HG03432 (cell line): ENCODE measurements at regions not wholly inside any gene's neighbourhood (a gene's known extent, or its start where the extent isn't known, plus 50 kb on each side); places are given as distances from the start of the nearest gene placed in this dataset.
A peak's percentile ranks its signal among the peaks of the same experiment; 100 is the strongest.

Experiments used
- ATAC-seq: cut with Tn5 transposase; IDR thresholded peaks from one replicate; pipeline ENCODE4 v1.9.1; 2021; ENCODE audit warnings: mild to moderate bottlenecking, moderate library complexity; ENCODE audit not compliant: unreplicated experiment

DNA sequence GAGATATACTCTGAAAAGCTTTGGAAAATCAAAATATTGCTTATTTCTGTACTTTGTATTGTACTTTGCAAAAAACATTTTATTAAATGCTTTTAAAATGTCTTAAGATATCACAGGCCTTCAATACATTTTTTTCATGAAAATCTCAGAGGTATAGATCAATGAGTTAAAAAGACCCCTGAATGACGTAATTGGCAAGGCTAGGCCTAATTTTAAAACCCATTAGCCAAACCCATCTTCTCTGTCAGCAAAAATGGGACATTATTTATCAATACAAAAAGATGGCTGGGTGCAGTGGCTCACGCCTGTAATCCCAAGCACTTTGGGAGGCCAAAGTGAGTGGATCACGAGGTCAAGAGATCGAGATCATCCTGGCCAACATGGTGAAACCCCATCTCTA lies 84.8 kb upstream of the PAK5 start:
- ATAC-seq = no peak

DNA sequence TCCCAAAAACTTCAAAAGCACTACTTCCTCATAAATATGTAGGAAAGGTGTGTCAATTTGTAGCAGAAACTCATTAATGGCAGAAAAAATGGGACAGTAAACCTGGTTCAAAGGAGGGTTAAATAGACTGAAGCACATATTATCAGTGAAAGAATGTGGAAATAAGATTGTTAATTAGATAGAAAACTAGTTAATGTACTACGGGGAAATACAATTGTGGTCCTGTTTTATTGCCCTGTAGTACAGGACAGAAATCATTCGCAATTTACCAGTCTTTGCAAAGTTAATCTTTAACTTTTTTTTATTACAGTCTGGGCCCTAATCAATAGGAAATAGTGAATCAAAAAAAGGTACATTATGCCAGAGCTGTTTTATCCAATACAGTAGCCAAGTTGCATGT lies 82.0 kb upstream of the PAK5 start:
- no peak for ATAC-seq

DNA sequence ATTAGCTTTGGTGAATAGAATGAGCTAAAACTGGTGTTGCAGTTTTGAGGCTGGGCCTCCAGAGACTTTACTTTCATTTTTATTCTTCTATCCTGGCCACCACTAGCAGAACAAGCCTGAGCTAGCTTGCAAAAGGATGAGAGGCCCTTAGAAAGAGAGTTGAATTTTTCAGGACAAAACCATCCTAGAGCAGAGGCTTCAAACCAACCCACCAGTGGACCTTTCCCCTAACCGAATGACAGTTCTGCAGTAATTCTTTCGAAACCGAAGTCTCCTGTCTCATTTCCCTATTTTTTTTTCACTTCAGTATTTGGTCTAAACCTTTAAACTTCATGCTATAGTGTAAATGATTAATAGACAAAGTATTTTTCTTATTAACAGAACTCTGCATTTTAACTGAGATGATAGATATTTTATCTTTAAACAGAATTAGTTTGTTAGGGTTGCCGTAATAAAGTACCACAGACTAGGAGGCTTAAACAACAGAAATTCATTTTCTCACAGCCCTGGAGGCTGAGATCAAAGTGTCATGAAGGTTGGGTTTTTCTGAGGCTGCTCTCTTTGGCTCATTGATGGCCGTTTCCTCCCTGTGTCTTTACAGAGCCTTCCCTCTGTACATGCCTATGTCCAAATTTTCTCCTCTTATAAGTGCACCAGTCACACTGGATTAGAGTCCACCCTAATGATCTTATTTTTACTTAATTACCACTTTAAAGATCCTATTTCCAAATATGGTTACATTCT lies 80.6 kb upstream of the PAK5 start:
- ATAC-seq = peak; percentile 90

DNA sequence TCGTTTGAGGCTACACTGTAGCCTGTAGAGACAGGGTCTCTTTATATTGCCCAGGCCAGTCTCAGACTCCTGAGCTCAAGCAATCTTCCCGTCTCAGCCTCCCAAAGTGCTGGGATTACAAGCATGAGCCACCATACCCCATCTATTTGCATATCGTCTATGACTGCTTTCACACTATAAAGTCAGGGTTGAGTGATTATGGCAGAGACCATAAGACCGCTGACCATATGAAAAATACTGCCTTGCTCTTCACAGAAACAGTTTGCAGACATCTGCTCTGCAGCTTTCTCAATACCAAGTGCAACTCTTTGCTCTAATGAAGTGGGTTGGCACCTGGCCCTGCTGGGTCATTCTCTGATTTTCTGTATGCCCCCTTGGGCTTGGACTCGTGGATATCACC lies 79.5 kb upstream of the PAK5 start:
- no peak for ATAC-seq

DNA sequence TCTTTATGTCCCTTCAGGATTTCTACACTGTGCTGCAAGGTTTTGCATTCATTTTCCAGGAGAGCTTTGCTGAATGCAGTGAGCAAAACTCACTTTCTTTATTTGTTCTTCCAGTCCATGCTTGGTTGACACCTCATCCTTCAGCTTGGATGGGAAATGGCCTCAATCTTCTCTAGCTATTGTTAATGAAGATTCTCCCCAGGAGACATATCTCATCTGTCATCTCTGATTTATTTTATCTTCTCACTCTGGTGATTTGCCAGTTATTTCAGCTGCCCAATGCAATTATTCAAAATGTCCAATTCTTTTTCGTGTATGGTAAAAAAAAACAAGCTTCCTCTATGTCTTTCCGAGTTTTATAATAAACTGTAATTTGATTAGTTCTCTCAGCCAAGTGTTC lies 77.9 kb upstream of the PAK5 start:
- no peak for ATAC-seq

DNA sequence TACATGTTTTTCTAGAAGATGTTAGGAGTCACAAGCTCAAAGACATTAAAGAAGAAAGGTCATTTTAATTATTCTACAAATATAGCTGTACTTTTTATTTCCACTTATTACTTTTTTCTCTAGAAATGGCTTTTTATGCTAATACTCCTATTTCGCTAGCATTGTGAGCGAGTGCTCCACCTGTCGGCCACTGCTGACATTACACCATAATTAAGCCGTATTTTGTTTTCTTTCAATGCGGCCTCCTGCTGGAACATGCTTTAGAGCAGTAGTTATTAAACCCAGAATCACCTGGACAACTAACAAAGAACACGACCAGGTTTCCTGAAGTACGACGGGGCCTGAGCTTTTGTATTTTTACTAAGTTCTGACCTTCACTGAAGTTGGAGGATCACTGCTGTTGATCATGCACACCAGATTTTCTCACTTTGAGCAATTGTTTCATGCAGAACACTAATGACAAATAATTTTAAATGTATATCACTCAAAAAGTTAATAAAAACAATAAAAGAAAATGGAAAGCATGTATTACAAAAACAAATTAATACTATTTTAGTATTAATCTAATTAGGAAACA lies 74.1 kb upstream of the PAK5 start:
- ATAC-seq = no peak

DNA sequence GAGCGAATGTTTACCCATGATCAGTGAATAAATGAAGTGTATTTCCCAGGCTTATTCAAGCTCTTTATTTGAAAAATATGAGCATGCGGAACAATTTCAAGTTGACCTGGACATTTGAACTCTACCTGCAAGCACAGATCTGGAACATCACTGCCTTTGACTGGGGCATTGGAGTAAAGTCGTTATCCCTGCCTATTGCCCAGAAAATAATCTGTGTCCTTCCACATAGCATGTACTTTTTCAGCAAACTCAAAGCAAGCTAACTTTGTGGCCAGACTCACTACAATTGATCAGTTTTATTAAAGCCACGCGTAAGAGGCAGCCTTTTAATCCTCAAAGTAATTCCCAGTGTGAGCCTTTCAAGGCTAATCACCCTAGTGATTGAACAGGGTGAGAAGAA lies 73.4 kb upstream of the PAK5 start:
- ATAC-seq = no peak

DNA sequence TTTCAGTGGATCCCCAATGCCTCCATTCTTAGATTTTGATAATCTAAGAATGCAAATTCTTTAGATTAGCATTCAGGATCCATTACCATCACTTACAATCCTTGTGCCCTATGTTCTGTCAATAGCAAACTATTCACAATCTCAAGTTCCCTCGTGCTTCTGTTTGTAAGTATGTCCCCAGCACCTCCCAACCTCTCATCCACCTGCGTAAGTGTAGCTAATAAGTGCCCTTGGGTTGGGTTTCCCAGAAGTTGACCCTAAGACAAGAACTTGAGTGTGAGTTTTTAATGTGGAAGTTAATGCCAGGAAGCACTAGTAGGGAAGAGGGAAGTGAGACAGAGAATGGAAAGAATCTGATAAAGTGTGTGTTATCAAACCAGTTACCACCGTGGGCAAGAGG lies 72.6 kb upstream of the PAK5 start:
- no peak for ATAC-seq

DNA sequence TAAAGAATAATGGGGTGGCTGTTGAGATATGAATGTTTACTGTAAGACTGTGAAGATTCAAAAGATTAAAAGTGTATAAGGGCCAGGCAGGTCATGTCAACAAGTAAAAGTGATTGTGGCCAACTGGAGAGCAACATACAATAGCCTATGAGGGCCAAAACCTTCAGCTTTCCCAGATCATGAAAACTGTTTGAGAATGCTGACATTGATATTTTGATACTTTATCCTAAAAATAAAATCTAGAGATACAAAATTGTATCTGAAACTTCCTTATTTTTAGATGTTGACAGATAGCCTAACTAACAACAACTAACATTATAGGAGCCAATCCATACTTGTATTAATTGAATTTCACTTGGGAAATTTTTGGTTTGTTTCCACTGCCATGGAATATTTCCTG lies 70.3 kb upstream of the PAK5 start:
- ATAC-seq = no peak

DNA sequence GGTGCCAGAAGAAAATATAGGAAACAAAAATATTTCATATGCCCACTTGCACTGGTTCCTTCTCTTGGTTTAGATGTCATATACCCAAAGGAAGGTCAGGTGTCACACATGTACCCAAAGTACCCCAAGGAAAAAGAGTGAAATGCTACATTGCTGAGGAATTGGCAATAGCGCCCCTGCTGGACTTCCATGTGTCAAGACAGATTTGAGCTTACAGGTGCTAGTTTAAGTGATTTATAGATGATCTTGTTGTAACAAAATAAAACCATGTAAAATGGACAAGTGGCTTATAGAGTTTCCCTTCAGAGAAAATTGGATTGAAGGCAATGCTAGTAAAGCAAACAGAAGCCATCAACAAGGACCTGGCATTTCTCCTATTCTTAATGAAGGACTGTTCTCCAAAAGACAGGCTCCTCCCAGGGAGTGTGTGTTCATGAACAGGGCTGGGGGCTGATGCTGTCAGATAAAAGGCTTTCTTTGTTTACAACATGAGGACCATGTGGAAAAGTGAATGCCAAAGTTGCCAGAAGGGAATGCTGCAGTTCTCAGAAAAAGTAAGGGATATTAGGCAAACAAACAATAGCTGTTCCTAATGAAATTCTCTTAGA lies 64.3 kb upstream of the PAK5 start:
- ATAC-seq = no peak

DNA sequence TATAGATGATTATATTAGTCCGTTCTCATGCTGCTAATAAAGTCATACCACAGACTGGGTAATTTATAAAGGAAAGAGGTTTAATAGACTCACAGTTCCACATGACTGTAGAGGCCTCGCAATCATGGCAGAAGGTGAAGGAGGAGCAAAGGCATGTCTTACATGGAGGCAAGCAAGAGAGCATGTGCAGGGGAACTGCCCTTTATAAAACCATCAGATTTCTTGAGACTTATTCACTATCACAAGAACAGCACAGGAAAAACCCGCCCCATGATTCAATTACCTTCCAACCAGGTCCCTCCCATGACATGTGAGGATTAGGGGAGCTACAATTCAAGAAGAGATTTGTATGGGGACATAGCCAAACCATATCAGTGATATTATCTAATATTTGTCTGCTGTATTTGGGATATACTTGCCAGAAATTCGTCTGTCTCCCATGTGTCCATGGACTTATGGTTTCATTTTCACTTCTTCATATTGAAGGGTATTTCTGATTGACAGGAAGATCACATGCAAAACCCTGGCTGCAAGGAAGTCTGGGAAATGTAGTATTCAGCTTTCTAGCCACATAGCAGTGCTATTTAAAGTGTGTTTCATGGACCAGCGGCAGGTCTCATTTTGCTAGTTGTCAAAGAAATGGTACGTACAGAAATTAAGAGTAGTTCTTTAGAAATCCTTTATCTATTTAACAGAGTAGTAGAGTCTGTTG lies 50.5 kb upstream of the PAK5 start:
- peak; percentile 78 for ATAC-seq
